Breast epithelium (tissue), 4 donors: ENCODE measurements at regions not wholly inside any gene's neighbourhood (a gene's known extent, or its start where the extent isn't known, plus 50 kb on each side); places are given as distances from the start of the nearest gene placed in this dataset.

Source experiments
- DNase-seq, 2 donors: peaks; one replicate each; pipeline ENCODE4 v3.0.0-alpha.2; 2019; ENCODE audit warnings: low spot score in 2 of 2
- H3K27ac ChIP-seq, 2 donors: fragments of 200-600 bp; sonication (generic) in 1 of 2; one replicate each; pipeline ENCODE4 v1.5.1; 2016 to 2019; ENCODE audit warnings: mild to moderate bottlenecking in 1 of 2
- H3K27me3 ChIP-seq, 2 donors: fragments of 200-600 bp; sonication (generic) in 1 of 2; one replicate each; pipeline versions ENCODE4 v1.5.1 to v1.6.0; 2017 to 2019; ENCODE audit warnings: control low read depth in 1 of 2, mild to moderate bottlenecking in 1 of 2
- H3K36me3 ChIP-seq: fragments of 200-600 bp; one replicate; pipeline ENCODE4 v1.5.1; 2019
- H3K4me1 ChIP-seq, 2 donors: fragments of 200-600 bp; sonication (generic); one replicate each; pipeline ENCODE4 v1.5.1; 2016 to 2019; ENCODE audit warnings: control low read depth in 1 of 2
- H3K4me3 ChIP-seq, 3 donors: fragments of 200-600 bp; sonication (generic); 1 replicate in 2 of 3; 2 replicates in 1 of 3; pipeline ENCODE4 v1.5.1; 2016 to 2019; ENCODE audit warnings: mild to moderate bottlenecking in 3 of 3, moderate library complexity in 2 of 3
- H3K9me3 ChIP-seq, 2 donors: fragments of 200-600 bp; sonication (generic) in 1 of 2; one replicate each; pipeline ENCODE4 v1.5.1; 2016 to 2019; ENCODE audit warnings: control low read depth in 1 of 2
- POLR2A ChIP-seq: fragments of 450-650 bp; IDR thresholded peaks from one replicate; pipeline ENCODE4 v1.6.1; 2016; ENCODE audit warnings: antibody characterized with exemption, mild to moderate bottlenecking, moderate library complexity
- POLR2AphosphoS5 ChIP-seq, 3 donors: sonication (generic); formaldehyde crosslinking; IDR thresholded peaks; one replicate each; pipeline ENCODE4 v1.6.1; 2017; ENCODE audit warnings: antibody characterized with exemption in 3 of 3
- intact Hi-C: fragments of 100-400 bp; cut with DNase I; formaldehyde crosslinking; loops from one replicate; pipeline ENCODE4 v1.15.1; 2023; ENCODE audit warnings: low total_unique reads
- TF ChIP-seq, protein P1 (sequence below), 3 donors: fragments of 450-650 bp; IDR thresholded peaks; one replicate each; pipeline ENCODE4 v1.5.1; 2016 to 2017; ENCODE audit warnings: antibody characterized with exemption in 3 of 3, mild to moderate bottlenecking in 3 of 3, moderate library complexity in 3 of 3

DNA sequence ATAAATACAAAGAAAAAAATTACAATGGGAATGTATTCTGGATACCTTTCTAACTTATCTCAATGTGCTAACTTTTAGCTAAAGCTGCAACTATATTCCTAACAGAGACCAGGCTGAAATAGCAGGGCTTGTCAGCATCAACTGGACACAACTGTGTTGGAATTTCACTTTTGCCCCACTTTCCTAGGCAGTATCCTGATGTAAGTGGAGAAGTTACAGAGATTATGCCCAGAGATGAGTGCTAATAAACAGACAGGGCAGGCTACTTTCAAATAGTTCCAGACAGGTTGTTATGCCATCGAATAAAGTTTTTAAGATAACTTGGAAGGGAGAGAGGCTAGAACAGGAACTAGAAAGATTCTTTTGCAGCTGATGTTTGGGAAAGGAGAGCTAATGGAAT lies 201.9 kb downstream of the KCTD12 start:
- H3K27me3 ChIP-seq: no peaks in the 10 kb centered on the region
- H3K27ac ChIP-seq: no peak overlapping the region
- no peaks in the 10 kb centered on the region for H3K9me3 ChIP-seq
- H3K4me1 ChIP-seq: no peaks in the 10 kb centered on the region
- no peak for DNase-seq
- H3K36me3 ChIP-seq: no peaks in the 10 kb centered on the region
- TF ChIP-seq, protein P1, sequence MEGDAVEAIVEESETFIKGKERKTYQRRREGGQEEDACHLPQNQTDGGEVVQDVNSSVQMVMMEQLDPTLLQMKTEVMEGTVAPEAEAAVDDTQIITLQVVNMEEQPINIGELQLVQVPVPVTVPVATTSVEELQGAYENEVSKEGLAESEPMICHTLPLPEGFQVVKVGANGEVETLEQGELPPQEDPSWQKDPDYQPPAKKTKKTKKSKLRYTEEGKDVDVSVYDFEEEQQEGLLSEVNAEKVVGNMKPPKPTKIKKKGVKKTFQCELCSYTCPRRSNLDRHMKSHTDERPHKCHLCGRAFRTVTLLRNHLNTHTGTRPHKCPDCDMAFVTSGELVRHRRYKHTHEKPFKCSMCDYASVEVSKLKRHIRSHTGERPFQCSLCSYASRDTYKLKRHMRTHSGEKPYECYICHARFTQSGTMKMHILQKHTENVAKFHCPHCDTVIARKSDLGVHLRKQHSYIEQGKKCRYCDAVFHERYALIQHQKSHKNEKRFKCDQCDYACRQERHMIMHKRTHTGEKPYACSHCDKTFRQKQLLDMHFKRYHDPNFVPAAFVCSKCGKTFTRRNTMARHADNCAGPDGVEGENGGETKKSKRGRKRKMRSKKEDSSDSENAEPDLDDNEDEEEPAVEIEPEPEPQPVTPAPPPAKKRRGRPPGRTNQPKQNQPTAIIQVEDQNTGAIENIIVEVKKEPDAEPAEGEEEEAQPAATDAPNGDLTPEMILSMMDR (IDR thresholded peaks at IDR 0.05): no peak
- TF ChIP-seq POLR2AphosphoS5 (IDR thresholded peaks at IDR 0.05) (no peak), POLR2A (no peak)
- intact Hi-C loops: no loop called here
- H3K4me3 ChIP-seq: no peak overlapping the region

DNA sequence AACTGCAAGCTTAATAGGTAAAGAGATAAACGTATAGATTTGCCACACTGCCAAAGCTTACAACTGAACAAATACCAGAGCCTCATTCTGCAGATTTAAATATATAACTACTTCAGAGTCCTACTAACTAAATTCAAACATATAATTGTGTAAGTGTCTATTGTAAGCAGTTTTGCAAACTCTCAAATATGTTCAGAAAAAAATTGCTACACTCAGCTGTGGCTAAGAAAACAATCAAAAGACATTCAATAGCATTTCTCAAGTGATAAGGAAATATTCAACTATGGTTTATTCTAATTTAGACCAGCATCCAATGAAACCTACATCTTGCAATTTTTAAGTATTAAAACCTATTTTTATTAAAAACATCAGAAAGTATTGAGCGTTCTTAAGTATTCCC lies 202.4 kb downstream of the KCTD12 start:
- no peak overlapping the region for H3K27ac ChIP-seq
- intact Hi-C loops: no loop called here

DNA sequence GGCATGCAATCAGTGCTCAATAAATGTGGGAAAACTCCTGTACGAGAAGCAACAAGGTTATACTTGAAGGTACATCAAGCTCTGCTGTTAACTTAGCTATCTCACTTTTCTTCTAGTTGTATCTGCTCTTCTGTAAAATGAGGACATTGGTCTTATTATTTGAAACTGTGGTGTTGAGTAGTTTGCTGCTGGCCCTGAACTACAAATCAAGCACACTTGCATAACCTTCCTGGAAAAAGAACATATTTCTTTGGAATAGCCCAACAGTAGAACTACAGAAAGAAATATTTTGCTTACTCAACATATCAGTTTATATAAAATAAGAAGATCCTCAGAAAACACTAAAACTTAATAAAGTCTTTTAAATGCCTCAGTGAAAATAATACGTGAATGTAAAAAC lies 203.0 kb downstream of the KCTD12 start:
- H3K9me3 ChIP-seq: no peaks in the 10 kb centered on the region
- H3K27me3 ChIP-seq: no peaks in the 10 kb centered on the region
- TF ChIP-seq, protein P1 (IDR thresholded peaks at IDR 0.05): no peak
- TF ChIP-seq POLR2AphosphoS5 (IDR thresholded peaks at IDR 0.05): no peak
- no peak for TF ChIP-seq POLR2A
- H3K36me3 ChIP-seq: no peaks in the 10 kb centered on the region
- H3K4me1 ChIP-seq: no peaks in the 10 kb centered on the region
- no peak overlapping the region for H3K27ac ChIP-seq
- H3K4me3 ChIP-seq: no peak overlapping the region
- no peak for DNase-seq
- intact Hi-C loops: no loop called here

More for the DNA sequence above, 202.4 kb downstream of the KCTD12 start:
- Histone ChIP-seq H3K4me3 (no peak overlapping the region), H3K4me1 (no peaks in the 10 kb centered on the region), H3K36me3 (no peaks in the 10 kb centered on the region), H3K27me3 (no peaks in the 10 kb centered on the region), H3K9me3 (no peaks in the 10 kb centered on the region)
- DNase-seq: no peak
- no peak for TF ChIP-seq POLR2A
- TF ChIP-seq, protein P1 (IDR thresholded peaks at IDR 0.05): no peak
- TF ChIP-seq POLR2AphosphoS5 (IDR thresholded peaks at IDR 0.05): no peak

DNA sequence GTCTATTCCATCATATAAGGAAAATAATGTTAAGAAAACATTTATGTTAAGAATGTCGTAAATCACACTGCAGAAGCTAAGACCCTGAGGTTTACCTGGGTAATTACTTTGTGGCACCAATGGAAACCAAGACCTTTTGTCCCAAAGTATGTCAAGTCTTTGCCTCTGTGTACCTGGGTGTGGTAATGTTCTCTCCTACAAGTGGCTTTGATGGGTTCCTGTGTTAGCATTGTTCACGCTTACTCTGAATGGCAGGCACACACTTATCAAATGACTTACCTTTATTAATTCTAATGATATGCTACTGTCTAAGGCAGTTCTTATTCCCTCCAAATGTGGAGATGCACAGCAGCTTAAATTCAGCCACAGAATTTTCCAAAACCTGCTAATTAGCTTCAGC lies 206.1 kb downstream of the KCTD12 start:
- no peaks in the 10 kb centered on the region for H3K9me3 ChIP-seq
- H3K36me3 ChIP-seq: no peaks in the 10 kb centered on the region
- intact Hi-C loops: no loop called here
- TF ChIP-seq POLR2AphosphoS5 (IDR thresholded peaks at IDR 0.05): no peak
- no peak for TF ChIP-seq POLR2A
- TF ChIP-seq, protein P1 (IDR thresholded peaks at IDR 0.05): no peak
- H3K4me3 ChIP-seq: no peak overlapping the region
- no peak for DNase-seq
- no peak overlapping the region for H3K27ac ChIP-seq
- H3K27me3 ChIP-seq: no peaks in the 10 kb centered on the region
- no peaks in the 10 kb centered on the region for H3K4me1 ChIP-seq

DNA sequence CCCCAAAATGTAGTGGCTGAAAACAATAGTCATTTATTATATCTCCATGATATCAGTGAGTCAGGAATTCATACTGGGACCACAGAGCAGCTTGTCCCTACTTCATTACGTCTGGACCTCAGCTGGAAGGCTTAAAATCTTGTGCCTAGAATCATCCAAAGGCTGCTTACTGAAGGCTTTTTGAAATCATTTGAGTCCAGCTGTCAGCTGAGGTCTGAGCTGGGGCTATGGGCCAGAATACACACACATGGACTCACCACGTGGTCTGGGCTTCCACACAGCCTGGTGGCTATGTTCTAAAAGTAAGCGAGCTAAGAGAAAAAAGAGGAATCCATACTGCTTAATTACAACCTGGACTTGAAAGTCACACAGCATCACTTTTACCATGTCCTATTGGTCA lies 209.2 kb downstream of the KCTD12 start:
- TF ChIP-seq POLR2AphosphoS5 (IDR thresholded peaks at IDR 0.05) (no peak), POLR2A (no peak)
- TF ChIP-seq, protein P1 (IDR thresholded peaks at IDR 0.05): no peak
- no peak overlapping the region for H3K27ac ChIP-seq
- H3K9me3 ChIP-seq: peaks cover 0 to 4% of the 10 kb centered on the region in 2 donors
- H3K4me1 ChIP-seq: no peaks in the 10 kb centered on the region
- H3K4me3 ChIP-seq: no peak overlapping the region
- no peak for DNase-seq
- intact Hi-C loops: no loop called here
- H3K27me3 ChIP-seq: no peaks in the 10 kb centered on the region
- no peaks in the 10 kb centered on the region for H3K36me3 ChIP-seq
